ENCODE measurements at regions not wholly inside any gene's neighbourhood (a gene's known extent, or its start where the extent isn't known, plus 50 kb on each side); places are given as distances from the start of the nearest gene placed in this dataset.

GRCh38 chr4:4800646-4801408, 58.6 kb upstream of the MSX1 start:
- H3K9me2 ChIP-seq (ENCODE audit: insufficient read depth) = no peaks in the 10 kb centered on the region
- RAD21 ChIA-PET (ENCODE audit: low non-redundant PET in 1 of 2, low total read pairs in 2 of 2, uncharacterized antibody in 2 of 2, unreplicated experiment in 2 of 2) = no interaction called here
- no peak overlapping the region for H3K27ac ChIP-seq (ENCODE audit: low read depth, low read length)
- no peaks in the 10 kb centered on the region for H4K20me1 ChIP-seq (ENCODE audit: insufficient read depth)
- no peaks in the 10 kb centered on the region for H3K27me3 ChIP-seq (ENCODE audit: insufficient read depth, low read length)
- H3K9me3 ChIP-seq (ENCODE audit: control insufficient read depth in 1 of 2, insufficient read depth in 1 of 2, low read depth in 1 of 2, low read length in 2 of 2) = peaks cover 0 to 6% of the 10 kb centered on the region in 2 experiments; a peak in 1 of 4 replicates
- H3K9ac ChIP-seq (ENCODE audit: low read length) = no peak overlapping the region
- intact Hi-C loops (cut with micrococcal nuclease) = no loop called here
- H3K4me2 ChIP-seq (ENCODE audit: low read length) = no peak overlapping the region
- DNase-seq (ENCODE audit: low read depth, low spot score) (no peak), ATAC-seq (no peak)
- CTCF ChIA-PET = no interaction called here
- peaks cover 0 to 12% of the 10 kb centered on the region in 2 experiments; a peak in 1 of 4 replicates for H3K4me1 ChIP-seq (ENCODE audit: control insufficient read depth in 1 of 2, insufficient read depth in 2 of 2, low read length in 2 of 2)
- no peaks in the 10 kb centered on the region for H3K36me3 ChIP-seq (ENCODE audit: control insufficient read depth in 1 of 2, insufficient read depth in 2 of 2, low read length in 2 of 2)
- no peak overlapping the region for H3K4me3 ChIP-seq (replicated peaks in 1 of 2; ENCODE audit: low read depth in 1 of 2, low read length in 2 of 2)
- H3K79me2 ChIP-seq (ENCODE audit: insufficient read depth, low read length) = no peaks in the 10 kb centered on the region
- BruUV-seq (replicated peaks) = no TSS peak
- TF ChIP-seq SP1 (IDR thresholded peaks at IDR 0.05; ENCODE audit: low read depth) (no peak), REST (IDR thresholded peaks at IDR 0.05; ENCODE audit: low read depth) (no peak), EZH2 (IDR thresholded peaks at IDR 0.05) (no peak), MAX (IDR thresholded peaks at IDR 0.05) (no peak), JUND (IDR thresholded peaks at IDR 0.05) (no peak), POLR2AphosphoS5 (IDR thresholded peaks at IDR 0.05; ENCODE audit: low read depth, low read length) (no peak), FOSL1 (IDR thresholded peaks at IDR 0.05; ENCODE audit: low read depth) (no peak), ATF3 (IDR thresholded peaks at IDR 0.05) (no peak), ELF1 (IDR thresholded peaks at IDR 0.05; ENCODE audit: borderline replicate concordance, low read depth) (no peak), RAD21 (IDR thresholded peaks at IDR 0.05; ENCODE audit: low read depth) (no peak), EZH2phosphoT487 (IDR thresholded peaks at IDR 0.05; ENCODE audit: borderline replicate concordance) (no peak), SRF (IDR thresholded peaks at IDR 0.05; ENCODE audit: low read depth) (no peak), SIN3A (IDR thresholded peaks at IDR 0.05; ENCODE audit: low read depth) (no peak)
- no peak overlapping the region for H2AFZ ChIP-seq (ENCODE audit: low read depth, low read length, poor library complexity, severe bottlenecking)
- POLR2A ChIA-PET = no interaction called here
